ENCODE measurements at regions not wholly inside any gene's neighbourhood (a gene's known extent, or its start where the extent isn't known, plus 50 kb on each side); places are given as distances from the start of the nearest gene placed in this dataset.

DNA sequence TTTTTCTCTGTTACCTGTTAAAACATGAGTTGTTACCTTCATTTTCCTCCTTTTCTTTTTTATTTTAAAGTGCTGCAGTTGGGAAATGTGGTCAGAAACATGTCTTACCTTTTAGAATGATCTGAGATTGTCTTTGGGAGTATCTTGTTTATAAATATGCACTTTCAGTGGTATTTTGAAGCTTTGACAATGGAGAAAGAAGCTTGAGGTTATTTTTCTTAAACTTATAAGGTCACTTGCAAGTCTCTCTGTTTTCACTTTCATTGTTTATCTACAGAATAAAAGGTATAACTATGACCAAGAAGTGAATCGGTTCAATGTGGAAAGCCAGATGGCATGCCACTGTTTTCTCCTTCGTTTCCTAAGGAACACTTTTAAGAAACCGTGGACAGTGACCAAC, 167.5 kb upstream of the SLC7A11 start:
- TF ChIP-seq, protein P1, sequence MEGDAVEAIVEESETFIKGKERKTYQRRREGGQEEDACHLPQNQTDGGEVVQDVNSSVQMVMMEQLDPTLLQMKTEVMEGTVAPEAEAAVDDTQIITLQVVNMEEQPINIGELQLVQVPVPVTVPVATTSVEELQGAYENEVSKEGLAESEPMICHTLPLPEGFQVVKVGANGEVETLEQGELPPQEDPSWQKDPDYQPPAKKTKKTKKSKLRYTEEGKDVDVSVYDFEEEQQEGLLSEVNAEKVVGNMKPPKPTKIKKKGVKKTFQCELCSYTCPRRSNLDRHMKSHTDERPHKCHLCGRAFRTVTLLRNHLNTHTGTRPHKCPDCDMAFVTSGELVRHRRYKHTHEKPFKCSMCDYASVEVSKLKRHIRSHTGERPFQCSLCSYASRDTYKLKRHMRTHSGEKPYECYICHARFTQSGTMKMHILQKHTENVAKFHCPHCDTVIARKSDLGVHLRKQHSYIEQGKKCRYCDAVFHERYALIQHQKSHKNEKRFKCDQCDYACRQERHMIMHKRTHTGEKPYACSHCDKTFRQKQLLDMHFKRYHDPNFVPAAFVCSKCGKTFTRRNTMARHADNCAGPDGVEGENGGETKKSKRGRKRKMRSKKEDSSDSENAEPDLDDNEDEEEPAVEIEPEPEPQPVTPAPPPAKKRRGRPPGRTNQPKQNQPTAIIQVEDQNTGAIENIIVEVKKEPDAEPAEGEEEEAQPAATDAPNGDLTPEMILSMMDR (IDR thresholded peaks at IDR 0.05; ENCODE audit: insufficient read depth, missing control alignments): no peak
- no peak for FAIRE-seq
- no peak for DNase-seq (ENCODE audit: insufficient read length, low spot score)

DNA sequence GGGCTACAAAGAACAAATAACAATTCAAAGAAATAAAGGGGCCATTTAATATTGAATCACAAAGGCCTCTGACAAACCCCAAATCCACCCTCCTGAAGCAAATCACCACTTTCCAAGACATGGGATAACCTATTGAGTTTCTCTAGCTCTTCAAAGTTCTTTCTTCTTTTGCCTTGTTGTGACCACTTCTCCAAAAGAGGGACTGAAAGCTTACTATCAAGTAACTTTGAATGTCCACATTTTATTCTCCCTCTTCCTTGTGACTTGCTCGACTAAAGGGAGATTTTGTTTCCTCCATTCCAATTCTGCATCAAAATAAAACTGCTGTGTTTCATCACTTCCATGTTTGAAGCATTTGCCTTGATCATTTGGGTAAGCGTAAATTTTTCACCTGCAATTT, 166.6 kb upstream of the SLC7A11 start:
- FAIRE-seq (no peak), DNase-seq (ENCODE audit: insufficient read length, low spot score) (no peak)
- TF ChIP-seq, protein P1 (IDR thresholded peaks at IDR 0.05; ENCODE audit: insufficient read depth, missing control alignments): no peak

DNA sequence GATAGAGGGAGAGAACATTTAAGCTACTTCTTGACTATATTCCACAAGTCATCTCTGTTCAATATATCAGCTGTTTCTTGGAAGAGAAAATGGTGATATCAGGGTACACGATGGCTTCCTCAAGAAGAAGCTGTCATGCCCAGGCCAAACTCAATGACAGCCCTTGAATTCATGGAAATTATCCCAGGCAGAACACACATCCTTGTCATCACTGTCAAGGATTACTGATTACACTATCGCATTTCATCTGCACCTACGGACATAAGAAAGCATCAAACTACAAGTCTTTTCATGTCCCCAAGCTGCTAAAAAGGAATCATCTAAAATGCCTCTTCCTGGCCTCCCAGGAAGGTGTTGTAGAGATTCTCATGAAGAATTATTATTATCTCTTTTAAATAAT, 165.2 kb upstream of the SLC7A11 start:
- FAIRE-seq (no peak), DNase-seq (ENCODE audit: insufficient read length, low spot score) (no peak)
- TF ChIP-seq, protein P1 (IDR thresholded peaks at IDR 0.05; ENCODE audit: insufficient read depth, missing control alignments): no peak

DNA sequence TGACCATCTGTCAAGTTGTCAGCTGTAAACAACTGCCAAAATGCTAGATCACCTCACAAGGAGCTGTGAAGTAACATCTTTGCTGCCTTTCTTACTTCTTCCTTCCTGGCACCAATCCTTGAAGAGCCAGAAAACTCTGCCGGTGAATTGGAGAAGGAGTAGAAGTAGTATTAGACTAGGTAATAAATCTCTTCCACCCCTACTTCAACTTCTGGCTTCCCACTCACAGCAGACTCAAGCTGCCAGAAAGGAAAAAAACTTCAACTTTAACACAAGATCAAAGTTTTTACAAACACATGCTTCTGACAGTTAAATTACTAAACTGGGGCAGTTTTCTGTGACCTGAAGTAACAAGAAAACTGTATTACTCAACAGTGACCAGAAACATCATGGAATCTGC, 164.7 kb upstream of the SLC7A11 start:
- TF ChIP-seq, protein P1 (IDR thresholded peaks at IDR 0.05; ENCODE audit: insufficient read depth, missing control alignments): no peak
- no peak for DNase-seq (ENCODE audit: insufficient read length, low spot score)
- no peak for FAIRE-seq

DNA sequence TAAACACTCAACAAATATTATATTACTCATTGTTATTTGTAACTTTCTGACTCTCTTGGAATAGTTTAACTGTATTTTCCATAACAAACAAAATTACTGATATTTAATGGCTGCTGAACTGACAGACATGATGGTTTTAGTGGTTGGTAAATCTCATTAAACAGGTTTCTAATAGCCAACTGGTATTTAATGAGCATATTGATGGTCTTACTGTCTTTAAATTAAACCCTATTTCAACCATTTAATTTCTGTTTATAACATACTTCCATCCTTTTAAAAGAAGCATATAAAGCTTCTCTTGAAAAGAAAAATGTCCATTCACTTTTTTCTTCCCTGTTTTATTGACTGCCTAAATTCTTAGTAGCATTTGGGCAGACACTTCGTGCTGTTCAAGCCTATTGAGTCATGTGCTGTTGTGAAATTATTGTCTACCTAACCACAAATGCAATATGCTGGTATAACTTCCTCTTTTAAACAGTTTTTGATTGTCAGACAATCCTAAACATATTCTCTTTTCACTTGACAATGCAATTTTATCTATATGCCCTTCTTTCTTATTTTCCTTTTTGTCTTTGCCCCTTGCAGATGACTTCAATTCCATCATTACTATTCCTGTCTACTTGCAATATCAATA, 163.9 kb upstream of the SLC7A11 start:
- TF ChIP-seq, protein P1 (IDR thresholded peaks at IDR 0.05; ENCODE audit: insufficient read depth, missing control alignments): no peak
- FAIRE-seq: no peak
- DNase-seq (ENCODE audit: insufficient read length, low spot score): no peak

DNA sequence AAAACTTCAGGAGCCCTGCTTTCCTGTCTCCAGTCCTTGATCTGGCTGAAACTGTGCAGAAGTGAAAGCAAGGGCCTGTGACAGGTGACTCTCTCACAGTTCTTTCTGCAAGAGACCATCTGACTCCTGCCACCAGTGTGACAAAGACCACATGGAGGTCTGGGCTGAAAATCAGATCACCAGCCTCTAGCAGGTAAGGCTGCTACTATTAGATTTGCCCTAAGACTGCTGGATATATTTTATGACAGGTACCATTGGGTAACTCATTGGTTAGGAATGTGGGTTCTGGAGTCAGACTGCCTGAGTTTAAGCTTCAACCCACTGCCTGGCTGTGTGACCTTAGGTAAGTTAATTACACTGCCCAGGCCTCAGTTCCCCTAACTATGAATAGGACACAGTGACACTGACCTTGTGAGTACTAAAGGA, 163.3 kb upstream of the SLC7A11 start:
- DNase-seq (ENCODE audit: insufficient read length, low spot score): no peak
- FAIRE-seq: no peak
- TF ChIP-seq, protein P1 (IDR thresholded peaks at IDR 0.05; ENCODE audit: insufficient read depth, missing control alignments): no peak

DNA sequence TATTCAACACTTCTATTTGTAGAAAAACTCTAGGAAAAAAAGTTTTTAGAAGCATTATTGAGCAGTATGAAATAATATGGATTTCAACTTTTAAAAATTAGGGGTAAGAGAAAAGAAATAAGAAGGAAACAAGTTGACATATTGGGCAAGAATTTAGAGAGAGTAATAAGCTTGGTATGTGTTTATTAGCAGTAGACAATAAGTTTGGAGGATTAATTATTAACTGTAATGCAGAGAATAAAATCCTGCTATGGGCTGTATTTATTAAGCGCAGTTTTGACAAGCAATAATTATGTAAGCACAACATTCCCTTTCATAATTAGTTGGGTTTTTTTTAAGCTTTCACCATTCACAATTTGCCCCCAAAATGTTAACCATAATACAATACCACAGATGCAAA, 162.7 kb upstream of the SLC7A11 start:
- DNase-seq (ENCODE audit: insufficient read length, low spot score): no peak
- TF ChIP-seq, protein P1 (IDR thresholded peaks at IDR 0.05; ENCODE audit: insufficient read depth, missing control alignments): no peak
- no peak for FAIRE-seq
